ENCODE measurements at regions not wholly inside any gene's neighbourhood (a gene's known extent, or its start where the extent isn't known, plus 50 kb on each side); places are given as distances from the start of the nearest gene placed in this dataset.

GRCh38 chr9:110016340-110016739 lies 191.6 kb downstream of the C9orf152 start:
- H3K9ac ChIP-seq (ENCODE audit: control insufficient read depth, insufficient read depth, low read length) = no peak overlapping the region
- H3K27me3 ChIP-seq (replicated peaks in 1 of 2; ENCODE audit: control insufficient read depth in 2 of 2, insufficient read depth in 2 of 2, low read length in 1 of 2) = no peaks in the 10 kb centered on the region
- TF ChIP-seq MYC (IDR thresholded peaks at IDR 0.05; ENCODE audit: insufficient read depth, insufficient read length, insufficient replicate concordance, low read length, severe bottlenecking) (no peak), TCF12 (IDR thresholded peaks at IDR 0.05; ENCODE audit: low read depth, low read length) (no peak), IRF4 (IDR thresholded peaks at IDR 0.05; ENCODE audit: low read depth, low read length) (no peak), BMI1 (IDR thresholded peaks at IDR 0.05; ENCODE audit: borderline replicate concordance) (no peak), SIN3A (IDR thresholded peaks at IDR 0.05; ENCODE audit: low read depth, low read length) (no peak), SMARCA5 (IDR thresholded peaks at IDR 0.05) (no peak), YBX1 (IDR thresholded peaks at IDR 0.05) (no peak), ZBTB11 (CRISPR knock-in tag; IDR thresholded peaks at IDR 0.05) (no peak), SUPT20H (IDR thresholded peaks at IDR 0.05; ENCODE audit: borderline replicate concordance, control insufficient read depth, low read depth, low read length) (no peak)
- TF ChIP-seq, protein P1, sequence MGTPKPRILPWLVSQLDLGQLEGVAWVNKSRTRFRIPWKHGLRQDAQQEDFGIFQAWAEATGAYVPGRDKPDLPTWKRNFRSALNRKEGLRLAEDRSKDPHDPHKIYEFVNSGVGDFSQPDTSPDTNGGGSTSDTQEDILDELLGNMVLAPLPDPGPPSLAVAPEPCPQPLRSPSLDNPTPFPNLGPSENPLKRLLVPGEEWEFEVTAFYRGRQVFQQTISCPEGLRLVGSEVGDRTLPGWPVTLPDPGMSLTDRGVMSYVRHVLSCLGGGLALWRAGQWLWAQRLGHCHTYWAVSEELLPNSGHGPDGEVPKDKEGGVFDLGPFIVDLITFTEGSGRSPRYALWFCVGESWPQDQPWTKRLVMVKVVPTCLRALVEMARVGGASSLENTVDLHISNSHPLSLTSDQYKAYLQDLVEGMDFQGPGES (IDR thresholded peaks at IDR 0.05) = no peak
- TF ChIP-seq, protein P2, sequence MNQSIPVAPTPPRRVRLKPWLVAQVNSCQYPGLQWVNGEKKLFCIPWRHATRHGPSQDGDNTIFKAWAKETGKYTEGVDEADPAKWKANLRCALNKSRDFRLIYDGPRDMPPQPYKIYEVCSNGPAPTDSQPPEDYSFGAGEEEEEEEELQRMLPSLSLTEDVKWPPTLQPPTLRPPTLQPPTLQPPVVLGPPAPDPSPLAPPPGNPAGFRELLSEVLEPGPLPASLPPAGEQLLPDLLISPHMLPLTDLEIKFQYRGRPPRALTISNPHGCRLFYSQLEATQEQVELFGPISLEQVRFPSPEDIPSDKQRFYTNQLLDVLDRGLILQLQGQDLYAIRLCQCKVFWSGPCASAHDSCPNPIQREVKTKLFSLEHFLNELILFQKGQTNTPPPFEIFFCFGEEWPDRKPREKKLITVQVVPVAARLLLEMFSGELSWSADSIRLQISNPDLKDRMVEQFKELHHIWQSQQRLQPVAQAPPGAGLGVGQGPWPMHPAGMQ (IDR thresholded peaks at IDR 0.05; ENCODE audit: borderline replicate concordance) = no peak
- TF ChIP-seq, protein P3, sequence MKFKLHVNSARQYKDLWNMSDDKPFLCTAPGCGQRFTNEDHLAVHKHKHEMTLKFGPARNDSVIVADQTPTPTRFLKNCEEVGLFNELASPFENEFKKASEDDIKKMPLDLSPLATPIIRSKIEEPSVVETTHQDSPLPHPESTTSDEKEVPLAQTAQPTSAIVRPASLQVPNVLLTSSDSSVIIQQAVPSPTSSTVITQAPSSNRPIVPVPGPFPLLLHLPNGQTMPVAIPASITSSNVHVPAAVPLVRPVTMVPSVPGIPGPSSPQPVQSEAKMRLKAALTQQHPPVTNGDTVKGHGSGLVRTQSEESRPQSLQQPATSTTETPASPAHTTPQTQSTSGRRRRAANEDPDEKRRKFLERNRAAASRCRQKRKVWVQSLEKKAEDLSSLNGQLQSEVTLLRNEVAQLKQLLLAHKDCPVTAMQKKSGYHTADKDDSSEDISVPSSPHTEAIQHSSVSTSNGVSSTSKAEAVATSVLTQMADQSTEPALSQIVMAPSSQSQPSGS (IDR thresholded peaks at IDR 0.05; ENCODE audit: low read length) = no peak
- TF ChIP-seq, protein P4, sequence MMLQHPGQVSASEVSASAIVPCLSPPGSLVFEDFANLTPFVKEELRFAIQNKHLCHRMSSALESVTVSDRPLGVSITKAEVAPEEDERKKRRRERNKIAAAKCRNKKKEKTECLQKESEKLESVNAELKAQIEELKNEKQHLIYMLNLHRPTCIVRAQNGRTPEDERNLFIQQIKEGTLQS (IDR thresholded peaks at IDR 0.05; ENCODE audit: borderline replicate concordance, extremely low read depth, low read depth, low read length) = no peak
- no peaks in the 10 kb centered on the region for H3K36me3 ChIP-seq (ENCODE audit: control insufficient read depth in 2 of 2, insufficient read depth in 2 of 2, low read length in 1 of 2)
- no peaks in the 10 kb centered on the region for H3K79me2 ChIP-seq (ENCODE audit: control insufficient read depth, insufficient read depth, low read length)
- 77% methylated on average over 2 of the region's 2 CpGs for WGBS (ENCODE audit: insufficient coverage, insufficient replicate concordance, low lambda C conversion rate, missing lambda C conversion rate)
- FAIRE-seq (no peak), ATAC-seq (peak; percentile 49), DNase-seq (ENCODE audit: low read depth, low spot score) (no peak)
- no peak overlapping the region for H3K4me3 ChIP-seq
- no peak overlapping the region for H3K4me2 ChIP-seq (ENCODE audit: control insufficient read depth, insufficient read depth)
- H4K20me1 ChIP-seq (ENCODE audit: control insufficient read depth, insufficient read depth) = no peaks in the 10 kb centered on the region
- H3K4me1 ChIP-seq (ENCODE audit: control insufficient read depth, insufficient read depth, low read length) = peaks cover 2% of the 10 kb centered on the region
- CTCF ChIA-PET = interaction anchor here (1.2 to 1.4 kb wide), 2 partner anchors 15 to 113 kb away, joined by 3 to 7 read pairs; no protein-coding TSS in a partner anchor
- SMC1A ChIA-PET (ENCODE audit: uncharacterized antibody, unreplicated experiment) = interaction anchor here (1.6 to 2.0 kb wide), 2 partner anchors 31 to 48 kb away, joined by 3 to 4 read pairs; no protein-coding TSS in a partner anchor
- BruUV-seq (replicated peaks) = no TSS peak
- intact Hi-C loops (cut with micrococcal nuclease; ENCODE audit: unreplicated experiment) = no loop called here
- H3K27ac ChIP-seq (ENCODE audit: control insufficient read depth, insufficient read depth) = no peak overlapping the region
- POLR2A ChIA-PET = no interaction called here
- in situ Hi-C loops (cut with MboI) = no loop called here
- H2AFZ ChIP-seq (ENCODE audit: control insufficient read depth, low read depth, low read length) = no peak overlapping the region
- H3K9me3 ChIP-seq (replicated peaks; ENCODE audit: control insufficient read depth, insufficient read depth, low read length) = no peaks in the 10 kb centered on the region
- RAD21 ChIA-PET (ENCODE audit: unreplicated experiment) = no interaction called here
